Stomach (tissue), 4 donors: ENCODE measurements at regions not wholly inside any gene's neighbourhood (a gene's known extent, or its start where the extent isn't known, plus 50 kb on each side); places are given as distances from the start of the nearest gene placed in this dataset.

ENCODE experiments used
- CTCF ChIP-seq, 7 experiments: fragments of 450-650 bp in 4 of 7; fragments of 200-600 bp in 3 of 7; sonication (generic) in 3 of 7; IDR thresholded peaks; one replicate each; pipeline ENCODE4 v1.5.1; 2016 to 2019; ENCODE audit warnings: antibody characterized with exemption in 7 of 7, control low read depth in 2 of 7, mild to moderate bottlenecking in 1 of 7
- EP300 ChIP-seq: sonication (generic); formaldehyde crosslinking; IDR thresholded peaks from one replicate; pipeline ENCODE4 v1.6.1; 2017; ENCODE audit warnings: antibody characterized with exemption
- POLR2A ChIP-seq, 4 donors: fragments of 450-650 bp; IDR thresholded peaks; one replicate each; pipeline ENCODE4 v1.6.1; 2016; ENCODE audit warnings: antibody characterized with exemption in 4 of 4, control low read depth in 2 of 4, mild to moderate bottlenecking in 1 of 4, moderate library complexity in 1 of 4
- POLR2AphosphoS5 ChIP-seq, 3 donors: sonication (generic); formaldehyde crosslinking; IDR thresholded peaks; one replicate each; pipeline ENCODE4 v1.6.1; 2016; ENCODE audit warnings: antibody characterized with exemption in 3 of 3

- TF ChIP-seq CTCF (IDR thresholded peaks at IDR 0.05) (no peak), POLR2AphosphoS5 (IDR thresholded peaks at IDR 0.05) (no peak), POLR2A (IDR thresholded peaks at IDR 0.05) (no peak), EP300 (no peak)
These were observed 77.9 kb upstream of the SDK2 start for GRCh38 chr17:73722165-73722564.
